HG03103 (cell line): ENCODE measurements at regions not wholly inside any gene's neighbourhood (a gene's known extent, or its start where the extent isn't known, plus 50 kb on each side); places are given as distances from the start of the nearest gene placed in this dataset.

Experiments used
- ATAC-seq: cut with Tn5 transposase; IDR thresholded peaks from one replicate; pipeline ENCODE4 v1.9.1; 2021; ENCODE audit warnings: low read depth; ENCODE audit not compliant: unreplicated experiment

DNA sequence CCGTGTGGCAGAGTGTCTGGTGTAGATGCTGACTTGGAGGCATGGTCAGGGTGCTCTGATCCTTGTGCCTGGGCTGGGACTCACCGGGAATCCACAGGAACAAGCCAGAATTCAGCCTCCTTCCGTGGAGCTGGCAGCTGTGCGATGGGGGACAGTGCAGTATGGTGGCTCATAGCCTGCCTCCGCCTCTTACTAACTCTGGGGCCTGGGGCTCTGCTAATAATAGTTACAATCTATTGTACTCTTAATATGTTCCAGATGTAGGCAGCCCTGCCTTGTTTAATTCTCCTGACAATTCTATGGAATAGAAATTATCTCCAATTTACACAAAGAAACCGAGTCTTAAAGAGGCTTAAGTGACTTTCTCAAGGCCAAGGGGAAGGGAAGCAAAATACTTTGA is 77.6 kb downstream of the PCDH1 start:
- ATAC-seq, result no peak

DNA sequence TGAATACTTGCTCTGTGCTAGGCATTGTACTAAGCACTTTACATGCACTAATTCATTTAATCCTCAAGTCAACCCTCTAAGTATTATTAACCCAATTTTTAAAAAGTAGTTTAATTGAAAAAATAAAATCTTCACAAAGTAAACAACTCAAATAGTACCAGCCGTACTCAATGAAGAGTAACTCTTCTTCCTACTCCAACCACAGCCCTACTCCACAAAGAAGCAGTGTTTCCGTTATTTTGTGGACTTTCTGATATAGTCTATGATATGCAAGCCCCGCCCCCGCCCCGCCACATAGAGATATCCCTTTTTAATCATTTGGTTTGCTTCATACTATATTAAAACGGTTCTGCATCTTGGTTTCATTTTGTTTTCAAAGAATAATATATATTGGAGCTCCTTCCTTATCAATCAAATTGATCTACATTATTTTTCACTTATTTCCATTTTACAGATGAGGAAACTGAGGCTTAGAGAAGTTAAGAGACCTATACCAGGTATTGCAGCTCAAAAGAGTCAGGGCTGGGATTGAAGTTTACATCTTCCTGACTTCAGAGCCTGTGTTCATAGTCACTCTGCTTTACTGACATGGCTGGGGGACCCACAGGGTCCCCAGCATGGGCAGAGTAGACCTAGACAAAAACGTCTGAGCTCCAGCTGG is 78.6 kb downstream of the PCDH1 start:
- ATAC-seq, result no peak

DNA sequence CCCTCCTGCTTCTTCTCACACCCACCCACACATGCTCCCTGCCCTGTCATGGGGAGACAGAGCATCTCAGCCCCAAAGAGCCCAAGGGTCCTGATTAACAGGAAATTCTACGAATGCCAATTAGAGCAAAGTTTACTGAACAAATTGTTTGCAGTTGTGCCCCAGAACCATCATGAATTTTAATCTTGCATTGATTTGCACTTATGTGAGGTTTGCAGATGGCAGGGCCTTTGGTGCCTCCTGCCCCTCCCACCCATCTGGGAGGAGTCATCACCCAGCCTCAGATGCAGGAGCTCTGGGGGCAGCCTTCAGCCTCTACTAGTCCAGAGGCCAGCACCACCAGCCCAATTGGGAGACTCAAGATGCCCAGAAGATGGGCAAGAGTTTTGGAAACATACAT is 80.8 kb downstream of the PCDH1 start:
- ATAC-seq, result no peak

DNA sequence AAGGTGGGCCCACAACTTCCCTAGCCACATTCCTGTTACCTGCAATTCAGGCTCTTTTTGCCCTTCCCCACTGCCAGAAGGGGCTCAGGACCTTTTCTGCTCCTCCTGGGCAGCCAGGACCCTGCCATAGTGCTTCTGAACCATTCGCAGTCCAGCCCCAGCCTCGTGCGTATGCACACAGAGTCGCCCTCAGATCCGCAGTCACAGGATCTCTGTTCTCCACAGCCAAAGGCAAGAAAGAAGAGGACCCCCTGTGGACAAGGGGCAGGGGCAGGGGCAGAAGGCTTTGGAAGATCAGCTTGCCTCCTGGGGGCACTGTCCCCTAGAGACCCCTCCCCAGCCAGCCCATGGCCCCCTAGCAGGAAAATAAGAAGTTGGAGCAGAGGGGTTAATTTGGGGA is 82.8 kb downstream of the PCDH1 start:
- no peak for ATAC-seq

DNA sequence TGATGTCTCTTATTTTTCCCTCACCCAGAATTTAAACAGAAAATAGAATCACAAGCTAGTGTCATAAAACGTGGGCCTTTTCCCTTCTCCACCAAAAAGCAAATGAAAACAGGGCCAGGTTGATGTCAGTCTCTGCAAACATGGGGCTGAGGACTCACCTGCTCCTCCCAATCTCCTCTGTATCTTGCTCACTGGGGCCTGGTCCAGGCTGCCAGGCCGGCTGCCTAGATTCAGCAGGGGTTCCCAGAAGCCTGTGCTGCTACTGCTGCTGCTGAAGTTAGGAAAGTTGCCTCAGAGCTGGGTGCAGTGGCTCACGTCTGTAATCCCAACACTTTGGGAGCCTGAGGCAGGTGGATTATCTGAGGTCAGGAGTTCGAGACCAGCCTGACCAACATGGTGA is 84.3 kb downstream of the PCDH1 start:
- no peak for ATAC-seq

DNA sequence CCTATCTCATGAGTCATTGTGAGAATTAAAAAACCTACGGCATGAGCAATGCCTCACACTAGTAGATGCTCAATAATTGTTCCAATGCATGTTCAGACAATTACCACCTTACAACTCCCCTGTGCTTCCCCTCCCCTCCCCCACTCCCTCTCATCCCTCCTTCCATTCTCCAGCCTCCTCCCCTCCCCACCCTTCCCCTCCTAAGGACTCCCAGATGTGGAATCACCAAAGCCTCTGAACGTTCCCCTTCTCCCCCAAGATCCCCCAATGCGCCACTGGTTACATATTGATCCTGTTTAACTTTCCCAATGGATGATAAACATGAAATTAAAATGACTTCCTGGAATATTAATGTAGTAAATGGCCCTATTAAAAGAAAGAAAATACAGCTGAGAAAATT is 84.8 kb downstream of the PCDH1 start:
- no peak for ATAC-seq

DNA sequence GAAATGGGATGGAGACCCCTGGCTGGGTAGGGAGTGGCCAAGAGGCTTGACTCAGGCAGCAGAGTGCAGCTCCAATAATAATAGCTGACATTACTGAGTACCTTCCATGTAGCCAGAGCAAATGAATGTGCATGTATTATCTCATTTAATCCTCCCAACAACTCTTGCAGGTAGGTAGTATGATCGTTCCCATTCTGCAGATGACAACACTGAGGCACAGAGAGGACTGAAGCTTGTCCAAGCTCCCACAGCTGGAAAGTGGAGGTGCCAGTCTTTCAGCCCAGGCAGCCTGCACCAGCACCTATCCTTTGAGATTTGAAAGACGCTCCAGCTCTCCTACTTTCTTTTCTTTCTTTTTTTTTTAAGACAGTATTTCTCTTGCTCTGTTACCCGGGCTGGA is 87.6 kb downstream of the PCDH1 start:
- no peak for ATAC-seq

DNA sequence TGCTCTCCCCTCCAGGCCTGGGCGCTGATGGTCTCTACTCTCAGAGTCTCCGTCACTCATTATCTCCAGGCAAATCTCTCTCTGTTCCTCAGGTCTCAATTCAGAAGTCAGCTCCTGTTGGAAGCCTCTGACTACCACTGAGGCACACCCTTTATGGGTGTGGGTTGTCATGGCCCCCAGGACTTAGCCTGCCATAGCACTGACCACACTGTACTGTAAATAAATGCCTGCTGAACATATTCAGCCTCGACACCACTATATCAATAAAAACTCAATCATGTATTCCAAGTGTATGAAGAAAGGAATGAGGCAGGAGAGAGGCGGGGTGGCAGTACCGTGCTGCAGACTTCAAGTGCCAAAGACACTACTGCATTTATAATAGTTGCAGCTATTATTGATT is 88.9 kb downstream of the PCDH1 start:
- no peak for ATAC-seq

DNA sequence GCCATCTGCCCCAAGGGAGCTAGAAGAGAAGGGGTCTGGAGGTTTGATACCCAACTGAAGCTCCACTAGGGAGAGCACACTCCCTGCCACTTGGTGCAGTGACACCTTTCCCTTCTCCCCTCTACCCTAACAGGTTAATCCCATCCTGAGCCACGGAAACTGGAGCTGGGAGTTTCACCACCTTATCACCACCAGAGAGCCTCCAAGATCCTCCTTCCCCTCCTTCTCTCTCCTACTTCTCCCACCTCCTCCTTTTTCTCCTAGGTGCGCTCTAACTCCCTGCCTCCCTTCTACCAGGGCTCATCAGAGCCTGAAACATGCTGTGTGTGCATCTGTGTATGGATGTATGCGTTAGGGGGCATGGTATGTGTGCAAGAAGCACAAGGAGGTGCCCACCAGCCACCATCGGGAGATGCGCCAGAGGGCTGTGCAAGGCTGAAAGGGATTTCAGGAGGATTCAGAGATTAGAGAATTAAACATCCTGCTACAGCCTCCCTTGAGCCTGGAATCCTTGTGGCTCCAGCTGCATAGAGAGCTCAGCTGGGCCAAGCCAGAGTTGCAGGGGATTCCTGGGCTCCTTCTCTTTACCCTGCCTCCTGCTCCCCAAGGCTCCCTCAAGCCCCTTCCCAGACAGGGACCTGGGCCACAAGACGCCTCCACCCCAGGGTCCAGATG is 89.8 kb downstream of the PCDH1 start:
- no peak for ATAC-seq

DNA sequence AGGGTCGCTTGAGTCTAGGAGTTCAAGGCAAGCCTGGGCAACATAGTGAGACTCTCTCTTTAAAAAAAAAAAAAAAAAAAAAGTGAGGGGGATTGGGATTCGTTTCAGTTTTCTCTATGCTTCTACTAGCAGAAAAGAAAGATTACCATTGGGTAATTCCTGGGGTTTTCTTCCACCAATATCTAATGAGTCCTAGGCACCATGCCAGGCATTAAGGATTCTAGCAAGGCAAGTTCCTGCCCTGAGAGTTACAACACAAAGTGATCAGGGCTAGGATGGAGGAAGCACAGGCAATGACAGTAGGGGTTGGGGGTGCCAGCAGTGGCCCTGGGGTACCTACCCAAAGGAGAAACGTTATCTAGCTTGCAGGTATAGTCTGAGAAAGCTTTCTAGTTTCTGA is 90.8 kb downstream of the PCDH1 start:
- no peak for ATAC-seq

DNA sequence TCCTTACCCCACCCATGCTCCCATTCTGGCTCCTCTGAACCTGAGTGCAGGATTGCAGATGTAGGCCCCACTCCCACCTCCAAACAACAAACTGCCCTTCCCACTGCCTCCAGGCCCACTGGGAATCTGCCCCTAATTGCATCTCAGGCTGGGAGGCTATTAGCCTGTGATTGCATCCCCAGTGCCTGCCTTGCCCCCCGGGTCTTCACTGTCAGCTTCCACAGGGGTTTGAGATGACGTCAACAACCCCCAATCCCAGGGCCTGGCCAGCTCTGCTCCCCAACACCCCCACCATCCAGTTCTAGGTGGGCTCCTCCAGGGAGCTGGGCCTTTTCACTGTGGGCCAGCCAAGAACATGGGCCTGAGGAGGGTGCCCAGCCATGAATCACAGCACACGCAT is 91.5 kb downstream of the PCDH1 start:
- ATAC-seq, result no peak

DNA sequence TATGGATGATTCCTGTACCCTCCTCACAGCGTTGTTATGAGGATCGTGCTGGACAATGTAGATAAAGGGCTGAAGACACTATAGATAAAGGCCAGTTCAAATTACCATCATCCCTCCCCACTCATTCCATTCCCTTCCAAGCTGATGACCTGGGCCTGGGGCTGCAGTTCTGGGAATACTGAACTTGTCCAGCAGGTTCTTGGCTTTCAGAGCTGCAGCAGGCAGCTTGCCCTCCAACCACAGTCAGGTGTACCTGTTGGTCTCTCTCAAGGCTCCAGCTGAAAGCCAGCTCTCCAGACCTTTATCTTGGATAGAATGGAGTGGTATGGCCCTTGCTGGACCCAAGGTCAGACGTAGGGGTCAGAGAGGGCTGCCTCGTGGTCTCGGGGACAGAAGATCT is 92.5 kb downstream of the PCDH1 start:
- ATAC-seq, result no peak

DNA sequence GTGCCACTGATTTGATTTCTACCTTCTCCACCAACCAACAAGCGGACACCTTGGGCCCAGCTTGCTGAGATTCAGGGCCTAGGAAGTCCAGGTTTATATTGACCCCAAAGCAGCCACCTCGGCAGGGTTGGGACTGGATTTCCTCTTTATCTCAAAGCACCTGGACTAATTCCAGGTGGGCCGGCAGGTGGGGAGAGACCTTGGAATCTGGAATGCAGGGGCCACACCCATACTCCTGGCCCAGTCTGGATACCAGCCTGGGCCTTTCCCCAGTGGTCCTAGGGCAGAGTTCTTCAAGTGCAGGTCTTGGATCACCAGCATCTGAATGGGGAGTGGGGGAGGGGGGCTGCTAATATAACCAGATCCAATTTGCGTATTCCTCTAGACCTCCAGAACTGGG is 93.1 kb downstream of the PCDH1 start:
- ATAC-seq, result no peak

DNA sequence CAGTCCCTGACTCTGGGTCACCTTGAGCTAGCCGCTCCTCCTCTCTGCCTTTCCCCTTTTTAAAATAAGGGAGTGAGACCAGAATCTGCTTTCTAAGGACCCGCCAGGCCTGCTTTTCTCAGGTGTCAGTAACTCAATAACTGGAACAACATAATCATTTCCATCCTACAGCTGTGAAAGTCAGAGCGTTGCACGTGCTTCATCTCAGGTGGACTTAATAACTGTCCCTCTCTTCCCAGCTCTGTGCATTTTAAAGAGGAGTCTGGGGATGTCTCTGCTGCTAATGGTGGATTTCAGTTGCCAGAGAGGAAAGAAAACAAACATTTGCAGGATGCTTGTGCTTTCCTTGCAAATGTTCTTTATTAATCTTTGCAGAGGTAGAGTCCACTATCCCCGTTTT is 93.7 kb downstream of the PCDH1 start:
- ATAC-seq, result no peak

DNA sequence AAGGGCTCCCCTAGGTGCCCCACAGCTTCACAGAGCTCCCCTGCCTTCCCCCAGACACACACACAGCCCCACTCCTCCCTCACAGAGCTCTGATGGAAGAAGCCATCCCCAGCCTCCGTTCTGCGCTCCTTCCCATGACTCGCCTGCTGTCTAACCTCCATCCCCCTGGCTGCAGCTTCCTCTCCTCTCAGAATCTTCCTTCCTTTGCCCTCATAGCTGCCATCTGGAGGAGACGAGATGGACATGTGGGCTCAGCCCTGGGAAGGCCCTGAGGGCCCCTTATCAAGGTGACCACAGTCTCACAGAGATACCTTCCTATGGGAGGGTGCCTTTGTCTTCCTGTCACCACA is 94.3 kb downstream of the PCDH1 start:
- ATAC-seq, result no peak

DNA sequence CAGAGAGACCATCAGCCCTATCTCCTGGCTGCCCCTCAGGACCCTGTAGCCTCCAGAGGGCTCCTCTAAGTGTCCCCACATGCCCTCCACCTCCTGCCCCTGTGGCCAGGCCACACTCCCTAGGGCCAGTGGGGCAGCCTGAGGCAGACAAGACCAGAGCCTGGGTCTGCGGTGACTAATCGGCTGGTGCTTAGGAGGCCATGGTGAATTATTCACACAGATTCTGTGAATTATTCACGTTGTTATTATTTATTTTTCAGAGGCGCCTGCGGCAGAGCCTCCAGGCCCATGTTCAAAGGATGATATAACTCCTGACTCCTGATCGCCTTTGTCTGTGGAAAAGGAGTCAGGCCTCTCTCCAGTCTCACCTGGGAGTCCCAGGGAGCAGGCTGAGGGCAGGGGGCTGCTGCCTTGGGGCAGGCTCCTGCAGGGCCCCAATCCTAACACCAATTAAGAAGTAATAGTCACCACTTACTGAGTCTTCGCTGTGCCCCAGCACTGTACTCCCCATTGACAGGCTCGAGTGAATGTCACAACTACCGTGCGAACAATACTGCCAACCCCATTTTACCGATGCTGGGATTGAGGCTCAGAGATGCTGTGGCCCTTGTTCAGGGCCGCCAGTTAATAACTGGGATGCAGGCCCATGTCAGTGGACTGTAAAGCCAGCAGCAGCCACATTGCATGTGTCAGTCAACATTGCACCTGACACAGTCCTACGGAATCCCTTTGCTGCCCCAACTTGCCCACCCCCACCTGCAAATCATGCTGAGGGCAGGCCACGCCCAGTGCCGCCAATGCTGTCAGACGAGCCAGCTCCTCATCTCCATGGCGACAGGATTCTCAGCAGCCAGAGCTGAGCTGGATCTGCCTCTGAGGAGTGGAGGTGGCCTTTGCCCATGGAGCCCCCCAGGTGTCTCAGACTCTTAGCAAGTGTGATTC is 94.9 kb downstream of the PCDH1 start:
- no peak for ATAC-seq

DNA sequence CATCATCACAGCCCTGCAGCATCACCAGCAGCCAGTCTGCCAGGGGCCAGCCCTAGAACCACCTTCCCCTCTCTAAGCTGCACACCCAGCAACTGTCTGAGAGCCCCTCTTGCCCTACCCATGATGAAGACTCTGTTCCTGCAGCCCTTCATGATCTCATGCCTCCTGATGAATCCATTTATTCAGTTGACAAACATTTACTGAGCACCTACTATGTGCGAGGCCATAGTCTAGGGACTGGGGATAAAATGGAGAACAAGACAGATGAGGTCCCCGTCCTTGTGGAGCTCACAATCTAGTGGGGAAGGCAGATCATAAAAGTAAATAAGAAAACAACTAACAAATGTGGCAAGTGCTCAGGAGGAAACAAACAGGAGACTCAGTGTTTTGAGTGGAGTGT is 96.3 kb downstream of the PCDH1 start:
- ATAC-seq, result no peak

DNA sequence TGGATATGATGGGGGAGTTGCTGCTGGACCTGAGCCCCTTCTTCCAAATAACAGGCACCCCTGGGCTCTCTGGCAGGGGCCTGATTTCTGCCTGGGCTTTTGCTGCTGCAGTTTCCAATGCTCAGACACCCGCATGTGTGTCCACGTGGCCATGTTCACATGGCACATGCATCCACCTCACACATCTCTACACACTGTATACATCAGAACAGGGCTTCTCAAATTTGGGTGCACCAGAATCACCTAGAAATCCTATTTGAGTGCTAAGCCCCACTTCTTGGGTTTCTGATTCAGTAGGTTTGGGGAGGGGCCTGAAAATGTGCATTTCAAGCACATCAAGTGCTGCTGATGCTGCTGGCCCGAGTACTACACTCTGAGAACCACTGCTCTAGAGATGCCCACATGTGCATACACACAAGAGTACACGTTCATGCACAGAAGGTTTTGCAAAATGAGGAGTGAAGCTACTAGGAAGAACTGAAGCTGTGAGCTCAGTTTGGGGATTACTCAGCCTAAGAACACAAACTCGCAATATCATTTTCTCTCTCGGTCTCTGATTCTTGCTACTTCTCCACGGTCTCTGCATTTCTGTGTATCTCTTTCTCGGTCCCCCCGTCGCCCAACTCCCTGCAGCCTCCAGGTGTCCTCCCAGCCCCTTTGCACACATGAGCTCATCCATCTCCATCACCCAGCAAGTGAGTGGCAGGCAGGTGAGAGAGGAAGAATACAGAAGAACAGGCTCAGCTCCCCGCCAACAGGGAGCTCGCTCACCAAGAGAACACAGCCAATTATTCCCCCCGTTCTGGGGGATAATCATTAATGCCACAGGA is 97.0 kb downstream of the PCDH1 start:
- no peak for ATAC-seq

DNA sequence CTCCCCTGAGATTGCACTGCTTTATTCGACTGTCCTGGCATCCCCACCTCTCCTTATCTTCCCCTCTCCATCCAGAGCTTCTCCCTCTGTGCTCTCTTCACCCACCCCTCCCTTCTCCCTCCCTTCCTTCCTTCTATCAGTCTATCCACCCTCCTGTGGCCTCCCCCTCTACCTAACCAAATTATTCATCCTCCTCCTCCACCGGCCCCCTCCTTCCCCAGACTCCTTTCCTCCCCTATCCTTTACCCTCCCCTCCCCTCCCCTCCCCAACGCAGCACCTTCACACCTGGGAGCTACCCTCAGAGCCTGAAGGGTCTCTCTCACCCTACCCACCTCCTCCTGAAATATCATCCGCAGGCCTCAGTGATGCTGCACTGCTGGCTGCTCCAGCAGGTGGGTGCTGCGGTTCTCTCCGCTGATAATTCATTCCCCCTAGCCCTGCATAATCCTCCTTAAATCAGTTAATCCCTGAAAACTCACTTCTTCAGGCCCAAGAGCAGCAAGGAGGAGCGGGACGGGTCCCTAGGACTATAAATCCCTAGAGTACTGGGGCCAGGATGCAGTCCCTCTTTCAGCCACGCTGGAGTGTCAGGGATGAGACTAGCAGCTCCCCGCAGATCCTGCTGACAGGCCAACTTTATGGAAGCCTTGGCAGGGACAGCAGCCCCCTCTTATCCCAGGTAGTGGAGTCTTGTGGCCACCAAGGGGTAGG is 97.8 kb downstream of the PCDH1 start:
- no peak for ATAC-seq

DNA sequence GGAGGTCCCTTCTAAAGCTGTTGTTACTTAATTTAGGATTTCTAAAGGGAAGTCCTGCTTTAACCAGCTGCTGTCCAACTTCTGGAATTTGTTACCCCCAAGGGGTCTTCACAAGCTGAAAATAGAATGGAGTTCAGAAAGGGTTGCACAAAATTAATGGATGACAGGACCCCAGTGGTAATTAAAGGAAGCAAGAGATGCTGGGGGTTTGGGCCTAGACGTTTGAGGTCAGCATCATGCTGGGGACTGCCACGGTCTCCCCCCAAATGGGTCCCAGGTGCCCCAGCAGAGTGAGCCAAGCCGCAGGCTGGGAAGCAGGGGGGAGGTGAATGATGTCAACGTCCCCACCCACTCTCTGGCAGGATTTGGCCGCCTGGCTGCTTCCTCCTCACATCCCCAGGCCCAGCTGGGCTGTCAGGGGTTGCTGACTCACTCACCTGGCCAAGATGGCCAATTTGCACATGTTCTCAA is 97.5 kb upstream of the ARAP3 start:
- ATAC-seq, result no peak
